WI38 (cell line): ENCODE measurements at regions not wholly inside any gene's neighbourhood (a gene's known extent, or its start where the extent isn't known, plus 50 kb on each side); places are given as distances from the start of the nearest gene placed in this dataset.

Experiments
- H3K4me3 ChIP-seq: 2 replicates; pipeline ENCODE4 v1.5.1; 2011; ENCODE audit warnings: low read depth, mild to moderate bottlenecking, control low read depth, low read length
- CTCF ChIP-seq: IDR thresholded peaks from 2 replicates; pipeline ENCODE4 v1.5.1; 2012; ENCODE audit warnings: low read depth, mild to moderate bottlenecking, control low read depth, low read length

DNA sequence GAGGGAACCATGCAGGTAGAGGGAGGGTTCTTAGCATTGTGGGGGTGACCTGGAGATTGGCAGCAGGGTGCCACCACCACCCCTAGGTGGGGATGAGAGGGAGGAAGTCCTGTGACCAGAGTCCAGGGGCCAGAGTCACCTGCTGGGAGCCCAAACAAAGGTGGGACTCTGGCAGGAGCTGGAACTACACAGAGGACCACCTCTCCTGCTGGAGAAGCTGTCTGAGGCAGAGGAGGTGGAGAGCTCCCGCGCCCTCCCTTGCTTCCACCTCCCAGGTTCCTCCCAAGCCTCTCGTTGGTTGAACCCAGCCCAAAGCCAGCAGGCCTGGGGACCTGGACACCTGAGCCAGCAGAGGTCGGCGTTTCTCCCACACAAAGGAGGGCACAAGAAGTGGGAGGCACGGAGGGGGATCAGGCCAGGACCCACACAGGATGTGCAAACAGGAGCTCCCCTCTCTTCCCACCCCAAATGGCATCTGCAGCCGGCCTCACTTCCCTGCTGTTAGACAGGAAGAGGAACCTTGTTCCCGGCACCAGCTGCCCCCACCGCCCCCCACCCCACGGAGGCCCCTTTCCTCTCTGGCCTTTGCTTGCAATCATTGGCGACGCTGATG is 154.6 kb downstream of the SEC14L1 start:
- no peak for TF ChIP-seq CTCF
- no peak overlapping the region for H3K4me3 ChIP-seq

- no peak for TF ChIP-seq CTCF
Measured at GRCh38 chr17:77296769-77297409, 156.1 kb downstream of the SEC14L1 start.

GRCh38 chr17:77297693-77298666 is 157.2 kb downstream of the SEC14L1 start:
- no peak overlapping the region for H3K4me3 ChIP-seq
- TF ChIP-seq CTCF, result no peak

More at GRCh38 chr17:77296769-77297409, 156.1 kb downstream of the SEC14L1 start:
- H3K4me3 ChIP-seq, result no peak overlapping the region

GRCh38 chr17:77298811-77299210 is 158.0 kb downstream of the SEC14L1 start:
- TF ChIP-seq CTCF, result no peak

GRCh38 chr17:77299256-77300015 is 158.7 kb downstream of the SEC14L1 start:
- H3K4me3 ChIP-seq, result no peak overlapping the region
- no peak for TF ChIP-seq CTCF

More at GRCh38 chr17:77298811-77299210, 158.0 kb downstream of the SEC14L1 start:
- no peak overlapping the region for H3K4me3 ChIP-seq

DNA sequence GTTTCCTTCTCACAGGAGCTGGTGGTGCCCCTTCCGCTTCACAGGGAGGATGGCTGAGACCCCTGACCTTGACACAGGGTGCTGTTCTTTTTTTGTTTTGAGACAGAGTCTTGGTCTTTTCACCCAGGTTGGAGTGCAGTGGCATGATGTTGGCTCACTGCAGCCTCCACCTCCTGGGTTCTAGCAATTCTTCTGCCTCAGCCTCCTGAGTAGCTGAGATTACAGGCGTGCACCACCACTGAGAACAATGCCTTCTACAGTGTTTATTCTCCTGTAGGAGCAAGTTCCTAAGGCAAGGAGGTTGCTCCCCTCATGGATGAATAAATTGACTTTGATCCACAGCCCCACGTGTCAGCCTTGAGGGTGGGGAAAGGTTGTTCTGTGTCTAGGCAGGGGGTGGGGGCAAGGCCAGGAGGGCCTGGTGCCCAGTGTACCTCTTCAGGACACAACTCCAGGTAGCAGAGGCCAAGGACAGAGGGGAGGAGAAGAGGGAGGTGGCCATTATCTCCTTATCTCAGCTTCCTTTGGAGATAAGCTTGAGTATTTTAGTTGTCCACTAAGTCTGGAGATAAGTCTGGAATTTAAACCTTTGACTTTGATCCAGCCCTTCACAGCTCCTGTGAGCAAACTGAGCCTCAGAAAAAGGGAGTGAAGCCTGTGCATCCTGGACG is 159.4 kb downstream of the SEC14L1 start:
- no peak overlapping the region for H3K4me3 ChIP-seq
- TF ChIP-seq CTCF, result no peak
